Pancreas (tissue), 10 donors: ENCODE measurements at regions not wholly inside any gene's neighbourhood (a gene's known extent, or its start where the extent isn't known, plus 50 kb on each side); places are given as distances from the start of the nearest gene placed in this dataset.
A peak's percentile ranks its signal among the peaks of the same experiment; 100 is the strongest.

ENCODE experiments used
- ATAC-seq, 4 donors: fragments of 200-7000 bp; cut with Tn5 transposase; one replicate each; pipeline versions ENCODE4 v1.8.0 to v1.9.1; 2020; ENCODE audit warnings: mild to moderate bottlenecking in 4 of 4, moderate library complexity in 4 of 4
- DNase-seq, 6 donors: peaks; one replicate each; pipeline ENCODE4 v3.0.0-alpha.2; 2020
- FAIRE-seq: peaks from 2 replicates; lab custom pipeline; 2012; peaks lifted over from hg19 to GRCh38; lab: Jason Lieb, UNC
- H3K27ac ChIP-seq, 4 donors: fragments of 200-600 bp; sonication (generic); 1 replicate in 3 of 4; 2 replicates in 1 of 4; pipeline versions ENCODE4 v1.5.0 to v1.8.0; 2020
- H3K27me3 ChIP-seq, 4 donors: fragments of 200-600 bp; one replicate each; pipeline ENCODE4 v1.8.0; 2021
- H3K36me3 ChIP-seq, 3 donors: fragments of 200-600 bp; sonication (generic) in 1 of 3; one replicate each; pipeline versions ENCODE4 v1.5.0 to v1.8.0; 2020 to 2021
- H3K4me1 ChIP-seq, 3 donors: fragments of 200-600 bp; one replicate each; pipeline ENCODE4 v1.8.0; 2021
- H3K4me3 ChIP-seq, 4 donors: fragments of 200-600 bp; sonication (generic) in 2 of 4; one replicate each; pipeline versions ENCODE4 v1.5.0 to v1.8.0; 2020 to 2021
- H3K9me3 ChIP-seq, 4 donors: fragments of 200-600 bp; one replicate each; pipeline ENCODE4 v1.8.0; 2021
- WGBS, 2 donors: extraction: QIAGEN DNeasy Blood & Tissue Kit; methylation state at CpG; one replicate each; pipeline ENCODE4 v1.1.7; 2013; 5-methylcytosine and 5-hydroxymethylcytosine counted together
- intact Hi-C, 3 donors: fragments of 100-400 bp; cut with DNase I; formaldehyde crosslinking; loops; one replicate each; pipeline versions ENCODE4 v1.11.1 to v1.14.2; 2022
- TF ChIP-seq, protein P1 (sequence below), 4 donors: fragments of 200-600 bp; sonication (generic) in 3 of 4; IDR thresholded peaks; one replicate each; pipeline versions ENCODE4 v1.5.0 to v1.8.0; 2021; ENCODE audit warnings: antibody characterized with exemption in 4 of 4
- donor health status: healthy with polysubstance abuse.
- donor health status: DM: no; HTN: no; CAD: no; lungs with moderate emphysema.
- donor health status: DM: no; HTN: no; CAD: no.
- donor health status: control.
- donor health status: control.
- donor health status: Bipolar disorder and iron deficiency.
- donor health status: DM: yes; HTN: yes; CAD: no.
- donor health status: DM: no; HTN: no; CAD: no.
- donor health status: DM: no; HTN: no; CAD: no.
- donor health status: DM: yes; HTN: yes; CAD: no.

DNA sequence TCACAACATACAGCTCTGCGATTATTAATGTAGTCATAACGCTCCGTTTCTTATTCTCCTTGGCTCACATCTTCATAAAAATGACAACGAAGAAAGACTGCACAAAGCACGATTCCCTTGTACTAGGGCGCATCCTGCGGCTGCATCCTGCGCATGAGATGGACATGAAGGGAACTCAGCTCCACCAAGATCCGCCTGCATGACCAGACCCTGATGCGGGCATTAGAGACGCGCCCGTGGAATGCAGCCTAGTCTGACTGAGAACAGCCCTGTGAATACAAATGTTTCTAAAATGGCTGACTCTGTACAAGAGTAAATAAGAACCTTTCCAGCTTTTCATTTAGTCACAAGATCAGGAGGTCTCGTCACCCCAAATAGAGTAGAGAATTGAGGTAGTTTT, 422.2 kb downstream of the NOVA1 start:
- intact Hi-C loops = no loop called here
- Histone ChIP-seq H3K9me3 (no peaks in the 10 kb centered on the region), H3K4me1 (no peaks in the 10 kb centered on the region), H3K27ac (no peak overlapping the region), H3K36me3 (no peaks in the 10 kb centered on the region), H3K27me3 (no peaks in the 10 kb centered on the region), H3K4me3 (no peak overlapping the region)
- no peak for FAIRE-seq
- TF ChIP-seq, protein P1, sequence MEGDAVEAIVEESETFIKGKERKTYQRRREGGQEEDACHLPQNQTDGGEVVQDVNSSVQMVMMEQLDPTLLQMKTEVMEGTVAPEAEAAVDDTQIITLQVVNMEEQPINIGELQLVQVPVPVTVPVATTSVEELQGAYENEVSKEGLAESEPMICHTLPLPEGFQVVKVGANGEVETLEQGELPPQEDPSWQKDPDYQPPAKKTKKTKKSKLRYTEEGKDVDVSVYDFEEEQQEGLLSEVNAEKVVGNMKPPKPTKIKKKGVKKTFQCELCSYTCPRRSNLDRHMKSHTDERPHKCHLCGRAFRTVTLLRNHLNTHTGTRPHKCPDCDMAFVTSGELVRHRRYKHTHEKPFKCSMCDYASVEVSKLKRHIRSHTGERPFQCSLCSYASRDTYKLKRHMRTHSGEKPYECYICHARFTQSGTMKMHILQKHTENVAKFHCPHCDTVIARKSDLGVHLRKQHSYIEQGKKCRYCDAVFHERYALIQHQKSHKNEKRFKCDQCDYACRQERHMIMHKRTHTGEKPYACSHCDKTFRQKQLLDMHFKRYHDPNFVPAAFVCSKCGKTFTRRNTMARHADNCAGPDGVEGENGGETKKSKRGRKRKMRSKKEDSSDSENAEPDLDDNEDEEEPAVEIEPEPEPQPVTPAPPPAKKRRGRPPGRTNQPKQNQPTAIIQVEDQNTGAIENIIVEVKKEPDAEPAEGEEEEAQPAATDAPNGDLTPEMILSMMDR (IDR thresholded peaks at IDR 0.05) = no peak
- WGBS, 2 donors = 75 to 88% methylated on average over 14 of the region's 14 CpGs
- ATAC-seq = no peak
- peak in 1 of 6 donors; percentile 18 for DNase-seq

- intact Hi-C loops = no loop called here
- FAIRE-seq (no peak), DNase-seq (no peak), ATAC-seq (no peak)
- Histone ChIP-seq H3K27me3 (no peaks in the 10 kb centered on the region), H3K27ac (no peak overlapping the region), H3K36me3 (no peaks in the 10 kb centered on the region), H3K9me3 (no peaks in the 10 kb centered on the region), H3K4me1 (no peaks in the 10 kb centered on the region), H3K4me3 (no peak overlapping the region)
- TF ChIP-seq, protein P1 (IDR thresholded peaks at IDR 0.05) = no peak
- 63 to 65% methylated on average over 2 of the region's 2 CpGs for WGBS, 2 donors
Observed at GRCh38 chr14:26174395-26174794, 423.4 kb downstream of the NOVA1 start.

DNA sequence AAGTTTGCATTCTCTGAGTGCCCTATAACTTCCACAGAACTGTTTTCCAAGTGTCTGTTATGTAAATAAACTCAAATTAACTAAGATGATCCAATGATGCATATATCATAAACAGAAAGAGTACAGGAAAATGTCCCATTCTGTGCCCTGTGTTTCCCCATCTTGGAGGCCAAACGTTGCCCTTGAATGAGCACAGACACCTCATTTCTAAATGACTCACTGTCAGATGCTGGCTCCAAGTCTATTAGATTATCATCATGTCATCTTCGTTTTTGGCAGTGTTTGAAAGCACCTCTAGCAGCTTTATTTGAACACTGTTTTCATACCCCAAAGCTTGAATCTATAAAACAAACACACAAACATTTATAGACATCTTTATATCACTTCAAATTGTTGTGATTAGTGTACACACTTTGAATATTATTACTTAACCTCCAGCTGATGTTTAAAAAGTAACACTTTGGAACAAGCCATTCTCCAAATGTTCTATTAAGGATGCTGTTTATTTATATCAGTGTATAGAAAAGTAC, 424.2 kb downstream of the NOVA1 start:
- H3K36me3 ChIP-seq = no peaks in the 10 kb centered on the region
- no peak overlapping the region for H3K27ac ChIP-seq
- H3K9me3 ChIP-seq = no peaks in the 10 kb centered on the region
- intact Hi-C loops = no loop called here
- TF ChIP-seq, protein P1 (IDR thresholded peaks at IDR 0.05) = no peak
- 12 to 19% methylated on average over 2 of the region's 2 CpGs for whole genome bisulfite sequencing, 2 donors
- H3K4me1 ChIP-seq = no peaks in the 10 kb centered on the region
- FAIRE-seq = no peak
- no peaks in the 10 kb centered on the region for H3K27me3 ChIP-seq
- H3K4me3 ChIP-seq = no peak overlapping the region
- no peak for DNase-seq
- ATAC-seq = no peak

DNA sequence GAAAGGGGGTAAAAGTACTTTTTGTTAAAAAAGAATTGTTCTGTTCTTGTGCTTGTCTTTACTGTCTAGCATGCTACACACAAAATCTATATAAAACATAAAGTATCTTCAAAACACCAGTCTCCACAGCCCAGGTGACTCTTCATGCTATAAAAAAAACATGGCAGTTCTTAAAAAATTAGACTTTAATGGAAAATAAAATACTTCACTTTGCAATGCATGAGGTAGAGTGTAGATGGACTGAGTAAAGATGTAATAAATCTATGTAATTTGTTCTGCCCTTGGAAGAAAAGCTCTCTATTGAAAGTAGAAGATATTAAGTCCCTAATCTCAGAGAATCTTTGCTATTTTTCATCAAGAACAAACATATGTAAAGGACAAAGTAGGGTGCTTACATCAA, 425.4 kb downstream of the NOVA1 start:
- no peak overlapping the region for H3K27ac ChIP-seq
- TF ChIP-seq, protein P1 (IDR thresholded peaks at IDR 0.05) = no peak
- no peaks in the 10 kb centered on the region for H3K4me1 ChIP-seq
- no peak overlapping the region for H3K4me3 ChIP-seq
- FAIRE-seq (no peak), ATAC-seq (no peak), DNase-seq (no peak)
- H3K27me3 ChIP-seq = no peaks in the 10 kb centered on the region
- H3K9me3 ChIP-seq = no peaks in the 10 kb centered on the region
- H3K36me3 ChIP-seq = no peaks in the 10 kb centered on the region
- intact Hi-C loops = no loop called here

- TF ChIP-seq, protein P1 (IDR thresholded peaks at IDR 0.05) = no peak
- Histone ChIP-seq H3K27ac (no peak overlapping the region), H3K27me3 (no peaks in the 10 kb centered on the region), H3K9me3 (no peaks in the 10 kb centered on the region), H3K4me3 (no peak overlapping the region), H3K4me1 (no peaks in the 10 kb centered on the region), H3K36me3 (no peaks in the 10 kb centered on the region)
- WGBS, 2 donors = 45 to 49% methylated on average over 1 of the region's 1 CpG
- DNase-seq (no peak), FAIRE-seq (no peak), ATAC-seq (no peak)
- intact Hi-C loops = no loop called here
Observed at GRCh38 chr14:26170885-26171284, 426.9 kb downstream of the NOVA1 start.
